Kidney (tissue), 13 donors: ENCODE measurements at regions not wholly inside any gene's neighbourhood (a gene's known extent, or its start where the extent isn't known, plus 50 kb on each side); places are given as distances from the start of the nearest gene placed in this dataset.

Source experiments
- DNase-seq, 5 donors: peaks; one replicate each; pipeline ENCODE4 v3.0.0-alpha.2; 2013 to 2020
- FAIRE-seq: peaks from 2 replicates; lab custom pipeline; 2012; peaks lifted over from hg19 to GRCh38; lab: Jason Lieb, UNC
- H3K27ac ChIP-seq, 2 donors: one replicate each; pipeline ENCODE4 v1.7.0; 2013; ENCODE audit warnings: low read depth in 2 of 2, low read length in 2 of 2, inconsistent platforms in 1 of 2
- H3K27me3 ChIP-seq: one replicate; pipeline ENCODE4 v1.7.1; 2013; ENCODE audit warnings: low read length, inconsistent platforms; ENCODE audit not compliant: control insufficient read depth, insufficient read depth
- H3K36me3 ChIP-seq, 3 donors: one replicate each; pipeline versions ENCODE4 v1.7.0 to v1.7.1; 2013; ENCODE audit warnings: low read length in 3 of 3, control low read depth in 1 of 3, inconsistent platforms in 1 of 3; ENCODE audit not compliant: insufficient read depth in 3 of 3, control insufficient read depth in 2 of 3
- H3K4me1 ChIP-seq, 3 donors: one replicate each; pipeline versions ENCODE4 v1.7.0 to v1.7.1; 2013; ENCODE audit warnings: low read length in 3 of 3, inconsistent platforms in 1 of 3, low read depth in 1 of 3; ENCODE audit not compliant: control insufficient read depth in 2 of 3, insufficient read depth in 2 of 3
- H3K4me3 ChIP-seq, 3 donors: one replicate each; pipeline versions ENCODE4 v1.7.0 to v1.8.1; 2013; ENCODE audit warnings: low read length in 3 of 3, control low read depth in 1 of 3, inconsistent platforms in 1 of 3
- H3K9ac ChIP-seq, 3 donors: one replicate each; pipeline versions ENCODE4 v1.7.0 to v1.7.1; 2013; ENCODE audit warnings: low read length in 3 of 3, control low read depth in 1 of 3, inconsistent platforms in 1 of 3
- H3K9me3 ChIP-seq, 3 donors: one replicate each; pipeline versions ENCODE4 v1.7.0 to v1.7.1; 2013; ENCODE audit warnings: low read length in 3 of 3, control low read depth in 1 of 3, inconsistent platforms in 1 of 3; ENCODE audit not compliant: control insufficient read depth in 2 of 3, insufficient read depth in 1 of 3
- CTCF ChIP-seq: IDR thresholded peaks from 3 replicates; pipeline ENCODE4 v1.5.1; 2012; ENCODE audit warnings: mild to moderate bottlenecking, moderate library complexity, borderline replicate concordance; ENCODE audit not compliant: insufficient read depth; ENCODE audit errors: extremely low read depth
- intact Hi-C: fragments of 100-400 bp; cut with DNase I; formaldehyde crosslinking; loops from one replicate; pipeline ENCODE4 v1.11.1; 2022
- donor health status: control.
- donor health status: control.
- donor health status: control.
- donor health status: control.
- donor health status: control.
- donor health status: DM: yes; HTN: yes; CAD: no.
- donor health status: Normal renal cell carcinoma (clear cell type).

GRCh38 chr5:82674671-82675070 lies 396.5 kb upstream of the RPS23 start:
- intact Hi-C loops, result no loop called here
- no peak overlapping the region for H3K27ac ChIP-seq

GRCh38 chr5:82673057-82673809 lies 395.1 kb upstream of the RPS23 start:
- intact Hi-C loops, result no loop called here

More at GRCh38 chr5:82674671-82675070, 396.5 kb upstream of the RPS23 start:
- H3K4me1 ChIP-seq, result no peaks in the 10 kb centered on the region
- H3K4me3 ChIP-seq, result no peak overlapping the region
- DNase-seq (no peak), FAIRE-seq (no peak)
- H3K27me3 ChIP-seq, result no peaks in the 10 kb centered on the region
- H3K36me3 ChIP-seq, result no peaks in the 10 kb centered on the region
- no peaks in the 10 kb centered on the region for H3K9me3 ChIP-seq
- no peak for TF ChIP-seq CTCF
- H3K9ac ChIP-seq, result no peak overlapping the region

GRCh38 chr5:82670692-82671091 lies 392.5 kb upstream of the RPS23 start:
- H3K4me3 ChIP-seq, result no peak overlapping the region
- H3K27me3 ChIP-seq, result no peaks in the 10 kb centered on the region
- H3K9me3 ChIP-seq, result no peaks in the 10 kb centered on the region
- H3K4me1 ChIP-seq, result no peaks in the 10 kb centered on the region
- no peak overlapping the region for H3K27ac ChIP-seq
- no peak for TF ChIP-seq CTCF
- DNase-seq (no peak), FAIRE-seq (no peak)
- no peaks in the 10 kb centered on the region for H3K36me3 ChIP-seq
- intact Hi-C loops, result no loop called here
- H3K9ac ChIP-seq, result no peak overlapping the region

More at GRCh38 chr5:82673057-82673809, 395.1 kb upstream of the RPS23 start:
- H3K4me3 ChIP-seq, result no peak overlapping the region
- peak in 2 of 5 donors; percentile 11 to 33 for DNase-seq
- H3K9me3 ChIP-seq, result no peaks in the 10 kb centered on the region
- H3K27me3 ChIP-seq, result no peaks in the 10 kb centered on the region
- no peaks in the 10 kb centered on the region for H3K36me3 ChIP-seq
- H3K9ac ChIP-seq, result no peak overlapping the region
- no peak for TF ChIP-seq CTCF
- H3K27ac ChIP-seq, result no peak overlapping the region
- FAIRE-seq, result no peak
- no peaks in the 10 kb centered on the region for H3K4me1 ChIP-seq
